ENCODE measurements at regions not wholly inside any gene's neighbourhood (a gene's known extent, or its start where the extent isn't known, plus 50 kb on each side); places are given as distances from the start of the nearest gene placed in this dataset.

DNA sequence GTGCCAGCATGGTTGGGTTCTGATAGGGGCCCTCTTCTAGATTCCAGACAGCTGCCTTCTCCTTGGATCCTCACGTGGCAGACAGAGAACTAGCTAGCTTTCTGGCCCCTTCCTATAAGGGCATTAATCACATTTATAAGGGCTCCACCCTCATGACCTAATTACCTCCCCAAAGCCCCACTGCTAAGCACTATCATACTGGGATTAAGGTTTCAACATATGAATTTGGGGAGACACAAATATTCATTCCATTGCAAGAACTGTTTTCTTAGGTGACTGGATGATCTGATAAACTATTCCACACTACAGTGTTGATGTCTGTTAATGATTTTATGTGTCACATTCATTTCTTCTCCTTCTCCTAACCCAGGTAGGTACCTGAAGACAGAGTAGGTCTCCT, 135.8 kb upstream of the COL21A1 start:
- POLR2A ChIA-PET (ENCODE audit: unreplicated experiment) = no interaction called here
- H3K27ac ChIP-seq (ENCODE audit: low read length) = no peak overlapping the region
- no peak for TF ChIP-seq EZH2 (IDR thresholded peaks at IDR 0.05; ENCODE audit: low read length, unreplicated experiment)
- TF ChIP-seq CTCF (conservative IDR thresholded peaks at IDR 0.05; ENCODE audit: low read depth, low read length) = no peak
- no peak for TF ChIP-seq EZH2phosphoT487 (IDR thresholded peaks at IDR 0.05; ENCODE audit: borderline replicate concordance, low read length)
- intact Hi-C loops (cut with micrococcal nuclease) = no loop called here
- no peaks in the 10 kb centered on the region for H3K36me3 ChIP-seq (ENCODE audit: low read depth, low read length)
- DNase-seq = no peak
- no TSS peak for BruUV-seq (replicated peaks)
- no peak overlapping the region for H3K9ac ChIP-seq (ENCODE audit: low read length)
- CTCF ChIA-PET = no interaction called here
- no peaks in the 10 kb centered on the region for H4K20me1 ChIP-seq (ENCODE audit: low read length)
- no peaks in the 10 kb centered on the region for H3K27me3 ChIP-seq (ENCODE audit: low read length)
- peaks cover 25% of the 10 kb centered on the region for H3K4me1 ChIP-seq (ENCODE audit: insufficient read depth, low read length)
- no peaks in the 10 kb centered on the region for H3K9me3 ChIP-seq (ENCODE audit: low read length)
- H3K4me3 ChIP-seq (ENCODE audit: low read length) = no peak overlapping the region
- H3K9me2 ChIP-seq (replicated peaks; ENCODE audit: low read length) = no peaks in the 10 kb centered on the region
- H3F3A ChIP-seq (ENCODE audit: low read length, unreplicated experiment) = no peaks in the 10 kb centered on the region
- no peak for ATAC-seq
- no peaks in the 10 kb centered on the region for H3K79me2 ChIP-seq (ENCODE audit: low read length)
- no peak overlapping the region for H3K4me2 ChIP-seq (ENCODE audit: low read length)
- H2AFZ ChIP-seq (ENCODE audit: low read length) = no peak overlapping the region

DNA sequence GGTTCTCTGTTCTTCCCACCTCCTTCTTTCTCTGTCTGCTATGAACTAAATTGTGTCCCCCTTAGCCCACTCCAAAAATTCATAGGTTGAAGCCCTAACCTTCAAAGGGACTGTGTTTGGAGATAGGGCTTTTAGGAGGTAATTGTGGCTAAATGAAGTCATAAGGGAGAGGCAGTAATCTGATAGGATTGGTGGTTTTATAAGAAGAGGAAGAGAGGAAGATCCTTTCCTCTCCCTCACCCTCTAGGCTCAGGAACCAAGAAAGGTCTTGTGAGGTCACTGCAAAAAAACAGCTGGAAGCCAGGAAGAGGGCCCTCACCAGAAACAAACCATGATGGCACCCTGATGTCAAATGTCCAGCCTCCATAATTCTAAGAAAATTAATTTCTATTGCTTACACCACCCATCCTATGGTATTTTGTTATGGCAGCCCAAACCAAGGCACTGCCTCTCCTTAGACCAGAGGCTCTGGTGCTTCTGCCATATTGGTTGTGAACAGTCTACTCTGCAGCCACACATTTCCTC, 135.1 kb upstream of the COL21A1 start:
- TF ChIP-seq CTCF (conservative IDR thresholded peaks at IDR 0.05; ENCODE audit: low read depth, low read length) = no peak
- TF ChIP-seq EZH2phosphoT487 (IDR thresholded peaks at IDR 0.05; ENCODE audit: borderline replicate concordance, low read length) = no peak
- no peak for TF ChIP-seq EZH2 (IDR thresholded peaks at IDR 0.05; ENCODE audit: low read length, unreplicated experiment)
- BruUV-seq (replicated peaks) = no TSS peak
- ChIA-PET CTCF (no interaction called here), POLR2A (ENCODE audit: unreplicated experiment) (no interaction called here)
- Histone ChIP-seq H4K20me1 (ENCODE audit: low read length) (no peaks in the 10 kb centered on the region), H3K27me3 (ENCODE audit: low read length) (no peaks in the 10 kb centered on the region), H3K4me2 (ENCODE audit: low read length) (no peak overlapping the region), H3K9ac (ENCODE audit: low read length) (peak overlapping the region; percentile 2; the same call in 1 of the 2 replicates), H3F3A (ENCODE audit: low read length, unreplicated experiment) (no peaks in the 10 kb centered on the region), H3K27ac (ENCODE audit: low read length) (peak overlapping the region; percentile 43), H3K4me3 (ENCODE audit: low read length) (no peak overlapping the region), H3K4me1 (ENCODE audit: insufficient read depth, low read length) (peaks cover 18% of the 10 kb centered on the region), H3K9me3 (ENCODE audit: low read length) (no peaks in the 10 kb centered on the region), H3K79me2 (ENCODE audit: low read length) (no peaks in the 10 kb centered on the region), H3K36me3 (ENCODE audit: low read depth, low read length) (no peaks in the 10 kb centered on the region), H3K9me2 (replicated peaks; ENCODE audit: low read length) (no peaks in the 10 kb centered on the region), H2AFZ (ENCODE audit: low read length) (no peak overlapping the region)
- no peak for DNase-seq
- intact Hi-C loops (cut with micrococcal nuclease) = no loop called here
- ATAC-seq = no peak

GRCh38 chr6:56381801-56382251, 134.4 kb upstream of the COL21A1 start:
- peak; percentile 45 for DNase-seq
- H3K79me2 ChIP-seq (ENCODE audit: low read length) = no peaks in the 10 kb centered on the region
- no peaks in the 10 kb centered on the region for H4K20me1 ChIP-seq (ENCODE audit: low read length)
- no peaks in the 10 kb centered on the region for H3K36me3 ChIP-seq (ENCODE audit: low read depth, low read length)
- intact Hi-C loops (cut with micrococcal nuclease) = no loop called here
- no peaks in the 10 kb centered on the region for H3K9me2 ChIP-seq (replicated peaks; ENCODE audit: low read length)
- ATAC-seq = peak; percentile 31; the same call in 1 of the 2 replicates
- H3F3A ChIP-seq (ENCODE audit: low read length, unreplicated experiment) = no peaks in the 10 kb centered on the region
- H3K9ac ChIP-seq (ENCODE audit: low read length) = no peak overlapping the region; the same call in 1 of the 2 replicates
- H3K27me3 ChIP-seq (ENCODE audit: low read length) = no peaks in the 10 kb centered on the region
- TF ChIP-seq EZH2phosphoT487 (IDR thresholded peaks at IDR 0.05; ENCODE audit: borderline replicate concordance, low read length) = no peak
- no peak for TF ChIP-seq EZH2 (IDR thresholded peaks at IDR 0.05; ENCODE audit: low read length, unreplicated experiment)
- TF ChIP-seq CTCF (conservative IDR thresholded peaks at IDR 0.05; ENCODE audit: low read depth, low read length) = no peak
- no peak overlapping the region for H2AFZ ChIP-seq (ENCODE audit: low read length)
- ChIA-PET POLR2A (ENCODE audit: unreplicated experiment) (no interaction called here), CTCF (no interaction called here)
- no peak overlapping the region for H3K4me3 ChIP-seq (ENCODE audit: low read length)
- H3K4me1 ChIP-seq (ENCODE audit: insufficient read depth, low read length) = peaks cover 11% of the 10 kb centered on the region; the same call in 1 of the 2 replicates
- H3K4me2 ChIP-seq (ENCODE audit: low read length) = no peak overlapping the region
- H3K9me3 ChIP-seq (ENCODE audit: low read length) = no peaks in the 10 kb centered on the region
- peak overlapping the region; percentile 43 for H3K27ac ChIP-seq (ENCODE audit: low read length)
- no TSS peak for BruUV-seq (replicated peaks)
